Kidney capillary endothelial cell (primary cell): ENCODE measurements at regions not wholly inside any gene's neighbourhood (a gene's known extent, or its start where the extent isn't known, plus 50 kb on each side); places are given as distances from the start of the nearest gene placed in this dataset.
A peak's percentile ranks its signal among the peaks of the same experiment; 100 is the strongest.
"Not testable (repeated sequence)": the region's sequence is repeated elsewhere in the genome, so short reads cannot be mapped to it uniquely, and the experiment has no call there.

Source experiments
- DNase-seq: peaks from one replicate; pipeline ENCODE4 v3.0.0-alpha.2; 2018; ENCODE audit warnings: low spot score

- no peak for DNase-seq
These were observed 51.2 kb upstream of the THRB start for GRCh38 chr3:24545887-24546286.

GRCh38 chr3:24548278-24548677 is 53.6 kb upstream of the THRB start:
- DNase-seq = no peak

- no peak for DNase-seq
These were observed 55.9 kb upstream of the THRB start for GRCh38 chr3:24550588-24550987.

- DNase-seq = no peak
These were observed 57.0 kb upstream of the THRB start for GRCh38 chr3:24551626-24552025.

GRCh38 chr3:24562895-24563294 is 68.2 kb upstream of the THRB start:
- no peak for DNase-seq

- DNase-seq = no peak
These were observed 70.4 kb upstream of the THRB start for GRCh38 chr3:24565053-24565452.

GRCh38 chr3:24565656-24566055 is 71.0 kb upstream of the THRB start:
- no peak for DNase-seq

GRCh38 chr3:24566927-24567326 is 72.3 kb upstream of the THRB start:
- no peak for DNase-seq

GRCh38 chr3:24572409-24572808 is 77.8 kb upstream of the THRB start:
- not testable (repeated sequence) for DNase-seq

GRCh38 chr3:24573576-24573975 is 78.9 kb upstream of the THRB start:
- no peak for DNase-seq

- no peak for DNase-seq
These were observed 83.7 kb upstream of the THRB start for GRCh38 chr3:24578324-24578723.

GRCh38 chr3:24578951-24579421 is 84.3 kb upstream of the THRB start:
- no peak for DNase-seq

GRCh38 chr3:24582431-24583403 is 88.1 kb upstream of the THRB start:
- DNase-seq = no peak

- no peak for DNase-seq
These were observed 92.3 kb upstream of the THRB start for GRCh38 chr3:24586920-24587319.

GRCh38 chr3:24588629-24589512 is 94.2 kb upstream of the THRB start:
- peak; percentile 24 for DNase-seq

GRCh38 chr3:24589513-24589851 is 94.8 kb upstream of the THRB start:
- no peak for DNase-seq

GRCh38 chr3:24589931-24590880 is 95.6 kb upstream of the THRB start:
- DNase-seq = no peak

GRCh38 chr3:24591191-24591590 is 96.5 kb upstream of the THRB start:
- DNase-seq = no peak

GRCh38 chr3:24591661-24592555 is 97.3 kb upstream of the THRB start:
- DNase-seq = no peak

- no peak for DNase-seq
These were observed 99.5 kb upstream of the THRB start for GRCh38 chr3:24594161-24594560.

GRCh38 chr3:24595796-24596195 is 101.1 kb upstream of the THRB start:
- DNase-seq = no peak
